Endodermal cell (in vitro differentiated cells): ENCODE measurements at regions not wholly inside any gene's neighbourhood (a gene's known extent, or its start where the extent isn't known, plus 50 kb on each side); places are given as distances from the start of the nearest gene placed in this dataset.

Experiments used
- DNase-seq: peaks from one replicate; pipeline ENCODE4 v3.0.0-alpha.2; 2017
- H3K27ac ChIP-seq: 2 replicates; pipeline ENCODE4 v1.5.1; 2013; ENCODE audit warnings: mild to moderate bottlenecking, low read depth, low read length, moderate library complexity
- H3K27me3 ChIP-seq: 2 replicates; pipeline ENCODE4 v1.6.1; 2013; ENCODE audit warnings: mild to moderate bottlenecking, low read length, moderate library complexity; ENCODE audit not compliant: insufficient read depth, control insufficient read depth, poor library complexity, severe bottlenecking
- H3K36me3 ChIP-seq: 2 replicates; pipeline ENCODE4 v1.7.0; 2013; ENCODE audit warnings: mild to moderate bottlenecking, low read length, moderate library complexity; ENCODE audit not compliant: control insufficient read depth, insufficient read depth
- H3K4me1 ChIP-seq: one replicate; pipeline ENCODE4 v1.7.0; 2013; ENCODE audit warnings: low read length; ENCODE audit not compliant: control insufficient read depth, insufficient read depth
- H3K4me3 ChIP-seq: 2 replicates; pipeline ENCODE4 v1.5.1; 2013; ENCODE audit warnings: mild to moderate bottlenecking, low read length, moderate library complexity
- H3K9ac ChIP-seq: 2 replicates; pipeline ENCODE4 v1.6.1; 2013; ENCODE audit warnings: mild to moderate bottlenecking, low read length, moderate library complexity; ENCODE audit not compliant: poor library complexity, severe bottlenecking; ENCODE audit errors: extremely low read depth
- H3K9me3 ChIP-seq: 2 replicates; pipeline ENCODE4 v1.6.1; 2013; ENCODE audit warnings: mild to moderate bottlenecking, low read length, moderate library complexity; ENCODE audit not compliant: control insufficient read depth
- H3K27ac Mint-ChIP-seq: 2 replicates; pipeline ENCODE4 v1.8.0; 2020; ENCODE audit warnings: mixed read lengths
- H3K27me3 Mint-ChIP-seq: 2 replicates; pipeline ENCODE4 v1.8.0; 2021; ENCODE audit warnings: mild to moderate bottlenecking, mixed read lengths; ENCODE audit not compliant: insufficient read depth
- H3K36me3 Mint-ChIP-seq: 2 replicates; pipeline ENCODE4 v1.8.0; 2020; ENCODE audit warnings: low read depth, mixed read lengths
- H3K4me1 Mint-ChIP-seq: 2 replicates; pipeline ENCODE4 v1.8.0; 2020; ENCODE audit warnings: mixed read lengths
- H3K4me3 Mint-ChIP-seq: 2 replicates; pipeline ENCODE4 v1.8.0; 2020; ENCODE audit warnings: mild to moderate bottlenecking, moderate library complexity, mixed read lengths
- H3K9me3 Mint-ChIP-seq: 2 replicates; pipeline ENCODE4 v1.8.0; 2020; ENCODE audit warnings: mild to moderate bottlenecking, mixed read lengths
- WGBS, 2 experiments: methylation state at CpG; one replicate each; pipeline versions ENCODE4 v1.1.5 to v1.1.7; 2013; ENCODE audit warnings: missing lambda C conversion rate in 2 of 2, mixed read lengths in 1 of 2; ENCODE audit not compliant: insufficient coverage in 1 of 2, insufficient read length in 1 of 2; 5-methylcytosine and 5-hydroxymethylcytosine counted together
- TF ChIP-seq, protein P1 (sequence below): fragments of 200-600 bp; sonication (generic); conservative IDR thresholded peaks from 2 replicates; pipeline ENCODE4 v1.5.0; 2021; ENCODE audit warnings: antibody characterized with exemption, mild to moderate bottlenecking

DNA sequence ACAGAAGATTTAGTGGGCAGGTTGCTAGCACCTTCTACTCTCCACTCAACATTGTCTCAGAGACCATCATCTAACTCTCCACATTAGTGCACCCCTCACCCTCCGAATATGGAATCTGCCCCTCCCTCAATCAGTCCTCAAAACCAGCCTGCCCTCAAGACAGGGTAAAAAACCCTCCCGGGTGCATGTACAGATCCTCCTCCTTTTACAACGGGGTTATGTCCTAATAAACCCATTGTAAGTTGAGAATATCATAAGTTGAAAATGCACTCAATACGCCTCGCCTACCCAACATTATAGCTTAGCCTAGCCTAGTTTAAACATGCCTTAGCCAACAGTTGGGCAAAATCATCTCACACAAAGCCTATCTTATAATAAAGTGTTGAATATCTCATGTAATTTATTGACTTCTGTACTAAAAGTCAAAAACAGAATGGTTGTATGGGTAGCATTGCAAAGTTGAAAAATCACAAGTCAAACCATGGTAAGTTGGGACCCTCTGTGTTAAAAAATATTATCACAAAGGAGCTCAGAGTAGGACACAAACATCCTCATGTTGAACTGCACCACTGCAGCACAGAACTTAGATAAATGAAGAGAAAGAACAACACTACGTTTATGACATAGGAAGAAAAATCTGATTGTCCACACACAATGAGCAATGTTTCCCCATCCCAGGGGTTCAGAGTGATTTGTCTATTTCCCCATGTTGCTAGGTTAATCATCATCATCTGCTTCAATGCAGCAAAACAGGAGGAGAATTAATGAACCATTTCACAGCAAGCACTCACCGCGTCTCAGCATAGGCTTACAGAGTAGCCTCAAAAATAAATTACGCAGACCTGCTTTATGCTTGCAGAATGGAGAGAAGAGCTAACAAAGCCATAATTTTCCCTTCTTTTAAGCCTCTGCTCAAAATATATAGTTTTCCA, 184.1 kb upstream of the ARL4C start:
- peaks cover 19% of the 10 kb centered on the region for H3K9me3 ChIP-seq
- H3K36me3 Mint-ChIP-seq: no peaks in the 10 kb centered on the region
- H3K27ac Mint-ChIP-seq: no peak overlapping the region
- H3K36me3 ChIP-seq: no peaks in the 10 kb centered on the region
- peak; percentile 2 for DNase-seq
- WGBS, 2 experiments: 92 to 97% methylated on average over 4 to 9 of the region's 9 CpGs
- H3K4me3 ChIP-seq: no peak overlapping the region
- no peaks in the 10 kb centered on the region for H3K27me3 Mint-ChIP-seq
- H3K4me1 Mint-ChIP-seq: peaks cover 32% of the 10 kb centered on the region
- H3K4me3 Mint-ChIP-seq: no peak overlapping the region
- TF ChIP-seq, protein P1, sequence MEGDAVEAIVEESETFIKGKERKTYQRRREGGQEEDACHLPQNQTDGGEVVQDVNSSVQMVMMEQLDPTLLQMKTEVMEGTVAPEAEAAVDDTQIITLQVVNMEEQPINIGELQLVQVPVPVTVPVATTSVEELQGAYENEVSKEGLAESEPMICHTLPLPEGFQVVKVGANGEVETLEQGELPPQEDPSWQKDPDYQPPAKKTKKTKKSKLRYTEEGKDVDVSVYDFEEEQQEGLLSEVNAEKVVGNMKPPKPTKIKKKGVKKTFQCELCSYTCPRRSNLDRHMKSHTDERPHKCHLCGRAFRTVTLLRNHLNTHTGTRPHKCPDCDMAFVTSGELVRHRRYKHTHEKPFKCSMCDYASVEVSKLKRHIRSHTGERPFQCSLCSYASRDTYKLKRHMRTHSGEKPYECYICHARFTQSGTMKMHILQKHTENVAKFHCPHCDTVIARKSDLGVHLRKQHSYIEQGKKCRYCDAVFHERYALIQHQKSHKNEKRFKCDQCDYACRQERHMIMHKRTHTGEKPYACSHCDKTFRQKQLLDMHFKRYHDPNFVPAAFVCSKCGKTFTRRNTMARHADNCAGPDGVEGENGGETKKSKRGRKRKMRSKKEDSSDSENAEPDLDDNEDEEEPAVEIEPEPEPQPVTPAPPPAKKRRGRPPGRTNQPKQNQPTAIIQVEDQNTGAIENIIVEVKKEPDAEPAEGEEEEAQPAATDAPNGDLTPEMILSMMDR: no peak
- peaks cover 9% of the 10 kb centered on the region for H3K4me1 ChIP-seq
- H3K27ac ChIP-seq: peak overlapping the region; percentile 16
- no peaks in the 10 kb centered on the region for H3K27me3 ChIP-seq
- H3K9me3 Mint-ChIP-seq: peaks cover 9% of the 10 kb centered on the region
- no peak overlapping the region for H3K9ac ChIP-seq

DNA sequence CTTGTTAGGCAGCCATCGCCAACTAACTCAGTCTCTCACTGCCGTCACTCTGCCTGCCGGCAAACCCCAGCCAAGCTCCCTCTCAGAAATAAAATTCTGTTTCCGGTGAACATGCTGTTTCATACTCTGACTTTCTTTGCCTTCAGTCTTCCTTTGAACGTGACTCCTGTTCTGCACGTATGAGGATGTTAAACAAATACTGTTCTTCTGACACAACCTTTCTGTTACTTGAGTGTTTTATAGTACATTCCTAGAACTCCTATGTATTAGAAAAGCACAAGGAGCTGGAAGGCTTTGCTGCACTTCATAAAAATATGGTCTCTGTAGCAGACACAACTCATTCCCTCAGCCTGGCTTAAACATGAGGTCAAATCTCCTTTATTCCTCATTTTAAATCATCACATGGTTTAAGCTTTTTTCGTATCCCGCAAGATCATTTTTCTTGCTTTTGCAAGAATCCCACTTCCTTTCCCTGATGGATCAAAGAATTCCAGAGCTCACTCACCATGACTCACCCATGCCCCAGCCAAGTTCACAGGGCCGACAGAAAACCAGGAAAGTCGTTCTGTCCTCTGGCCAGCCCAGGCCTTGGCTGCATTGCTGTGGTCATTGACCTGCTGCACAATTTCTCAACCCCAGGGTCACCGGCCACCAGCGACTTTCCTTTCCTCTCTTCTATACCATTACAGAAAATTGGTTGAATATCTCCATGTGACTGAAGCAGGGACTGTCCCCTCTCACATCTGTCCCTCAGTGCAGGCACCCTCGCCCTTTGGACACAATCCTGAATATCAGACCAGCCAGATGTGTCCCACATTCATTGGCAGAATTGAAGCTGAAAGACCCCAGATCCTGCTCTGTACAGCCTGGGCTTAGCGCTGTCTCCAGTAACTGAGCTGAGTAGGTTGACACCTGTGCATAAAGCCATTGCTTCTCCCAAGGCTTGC, 183.1 kb upstream of the ARL4C start:
- Mint-ChIP-seq H3K27me3 (no peaks in the 10 kb centered on the region), H3K27ac (no peak overlapping the region), H3K36me3 (no peaks in the 10 kb centered on the region), H3K4me1 (peaks cover 39% of the 10 kb centered on the region), H3K4me3 (no peak overlapping the region), H3K9me3 (peaks cover 9% of the 10 kb centered on the region)
- no peaks in the 10 kb centered on the region for H3K36me3 ChIP-seq
- 88% methylated on average over 9 to 14 of the region's 14 CpGs for WGBS, 2 experiments
- peaks cover 19% of the 10 kb centered on the region for H3K9me3 ChIP-seq
- no peak overlapping the region for H3K27ac ChIP-seq
- TF ChIP-seq, protein P1: no peak
- H3K4me3 ChIP-seq: no peak overlapping the region
- no peak overlapping the region for H3K9ac ChIP-seq
- DNase-seq: peak; percentile 41
- H3K4me1 ChIP-seq: peaks cover 12% of the 10 kb centered on the region
- no peaks in the 10 kb centered on the region for H3K27me3 ChIP-seq

DNA sequence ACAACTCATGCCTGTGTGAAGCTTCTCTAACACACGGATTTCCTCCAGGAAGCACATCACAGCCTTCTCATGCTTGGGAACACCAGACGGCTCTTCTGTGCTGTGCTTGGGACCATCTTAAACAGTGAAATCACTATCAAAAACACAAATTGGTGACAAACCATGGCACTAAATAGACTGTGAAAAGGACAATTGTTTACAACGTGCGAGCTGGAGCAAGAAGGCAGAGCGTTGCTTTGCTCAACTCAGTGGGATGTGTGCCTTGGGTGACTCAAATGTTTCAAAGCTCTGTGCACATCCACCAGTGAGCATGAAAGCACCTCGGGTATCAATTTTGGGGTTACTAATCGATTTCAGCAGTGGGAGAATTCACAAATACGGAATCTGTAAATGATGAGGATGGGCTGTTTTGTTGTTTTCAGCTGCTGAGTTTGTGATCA, 182.4 kb upstream of the ARL4C start:
- peaks cover 42% of the 10 kb centered on the region for H3K4me1 Mint-ChIP-seq
- H3K9ac ChIP-seq: no peak overlapping the region

More for the DNA sequence above, 182.4 kb upstream of the ARL4C start:
- Mint-ChIP-seq H3K27ac (no peak overlapping the region), H3K27me3 (no peaks in the 10 kb centered on the region), H3K9me3 (peaks cover 9% of the 10 kb centered on the region), H3K4me3 (no peak overlapping the region), H3K36me3 (no peaks in the 10 kb centered on the region)
- peaks cover 12% of the 10 kb centered on the region for H3K4me1 ChIP-seq
- no peaks in the 10 kb centered on the region for H3K36me3 ChIP-seq
- H3K4me3 ChIP-seq: no peak overlapping the region
- 91 to 97% methylated on average over 5 to 8 of the region's 8 CpGs for WGBS, 2 experiments
- DNase-seq: peak; percentile 11
- H3K9me3 ChIP-seq: peaks cover 19% of the 10 kb centered on the region
- H3K27ac ChIP-seq: no peak overlapping the region
- no peaks in the 10 kb centered on the region for H3K27me3 ChIP-seq
- TF ChIP-seq, protein P1: no peak
